ENCODE measurements at regions not wholly inside any gene's neighbourhood (a gene's known extent, or its start where the extent isn't known, plus 50 kb on each side); places are given as distances from the start of the nearest gene placed in this dataset.

- TF ChIP-seq, protein P1, sequence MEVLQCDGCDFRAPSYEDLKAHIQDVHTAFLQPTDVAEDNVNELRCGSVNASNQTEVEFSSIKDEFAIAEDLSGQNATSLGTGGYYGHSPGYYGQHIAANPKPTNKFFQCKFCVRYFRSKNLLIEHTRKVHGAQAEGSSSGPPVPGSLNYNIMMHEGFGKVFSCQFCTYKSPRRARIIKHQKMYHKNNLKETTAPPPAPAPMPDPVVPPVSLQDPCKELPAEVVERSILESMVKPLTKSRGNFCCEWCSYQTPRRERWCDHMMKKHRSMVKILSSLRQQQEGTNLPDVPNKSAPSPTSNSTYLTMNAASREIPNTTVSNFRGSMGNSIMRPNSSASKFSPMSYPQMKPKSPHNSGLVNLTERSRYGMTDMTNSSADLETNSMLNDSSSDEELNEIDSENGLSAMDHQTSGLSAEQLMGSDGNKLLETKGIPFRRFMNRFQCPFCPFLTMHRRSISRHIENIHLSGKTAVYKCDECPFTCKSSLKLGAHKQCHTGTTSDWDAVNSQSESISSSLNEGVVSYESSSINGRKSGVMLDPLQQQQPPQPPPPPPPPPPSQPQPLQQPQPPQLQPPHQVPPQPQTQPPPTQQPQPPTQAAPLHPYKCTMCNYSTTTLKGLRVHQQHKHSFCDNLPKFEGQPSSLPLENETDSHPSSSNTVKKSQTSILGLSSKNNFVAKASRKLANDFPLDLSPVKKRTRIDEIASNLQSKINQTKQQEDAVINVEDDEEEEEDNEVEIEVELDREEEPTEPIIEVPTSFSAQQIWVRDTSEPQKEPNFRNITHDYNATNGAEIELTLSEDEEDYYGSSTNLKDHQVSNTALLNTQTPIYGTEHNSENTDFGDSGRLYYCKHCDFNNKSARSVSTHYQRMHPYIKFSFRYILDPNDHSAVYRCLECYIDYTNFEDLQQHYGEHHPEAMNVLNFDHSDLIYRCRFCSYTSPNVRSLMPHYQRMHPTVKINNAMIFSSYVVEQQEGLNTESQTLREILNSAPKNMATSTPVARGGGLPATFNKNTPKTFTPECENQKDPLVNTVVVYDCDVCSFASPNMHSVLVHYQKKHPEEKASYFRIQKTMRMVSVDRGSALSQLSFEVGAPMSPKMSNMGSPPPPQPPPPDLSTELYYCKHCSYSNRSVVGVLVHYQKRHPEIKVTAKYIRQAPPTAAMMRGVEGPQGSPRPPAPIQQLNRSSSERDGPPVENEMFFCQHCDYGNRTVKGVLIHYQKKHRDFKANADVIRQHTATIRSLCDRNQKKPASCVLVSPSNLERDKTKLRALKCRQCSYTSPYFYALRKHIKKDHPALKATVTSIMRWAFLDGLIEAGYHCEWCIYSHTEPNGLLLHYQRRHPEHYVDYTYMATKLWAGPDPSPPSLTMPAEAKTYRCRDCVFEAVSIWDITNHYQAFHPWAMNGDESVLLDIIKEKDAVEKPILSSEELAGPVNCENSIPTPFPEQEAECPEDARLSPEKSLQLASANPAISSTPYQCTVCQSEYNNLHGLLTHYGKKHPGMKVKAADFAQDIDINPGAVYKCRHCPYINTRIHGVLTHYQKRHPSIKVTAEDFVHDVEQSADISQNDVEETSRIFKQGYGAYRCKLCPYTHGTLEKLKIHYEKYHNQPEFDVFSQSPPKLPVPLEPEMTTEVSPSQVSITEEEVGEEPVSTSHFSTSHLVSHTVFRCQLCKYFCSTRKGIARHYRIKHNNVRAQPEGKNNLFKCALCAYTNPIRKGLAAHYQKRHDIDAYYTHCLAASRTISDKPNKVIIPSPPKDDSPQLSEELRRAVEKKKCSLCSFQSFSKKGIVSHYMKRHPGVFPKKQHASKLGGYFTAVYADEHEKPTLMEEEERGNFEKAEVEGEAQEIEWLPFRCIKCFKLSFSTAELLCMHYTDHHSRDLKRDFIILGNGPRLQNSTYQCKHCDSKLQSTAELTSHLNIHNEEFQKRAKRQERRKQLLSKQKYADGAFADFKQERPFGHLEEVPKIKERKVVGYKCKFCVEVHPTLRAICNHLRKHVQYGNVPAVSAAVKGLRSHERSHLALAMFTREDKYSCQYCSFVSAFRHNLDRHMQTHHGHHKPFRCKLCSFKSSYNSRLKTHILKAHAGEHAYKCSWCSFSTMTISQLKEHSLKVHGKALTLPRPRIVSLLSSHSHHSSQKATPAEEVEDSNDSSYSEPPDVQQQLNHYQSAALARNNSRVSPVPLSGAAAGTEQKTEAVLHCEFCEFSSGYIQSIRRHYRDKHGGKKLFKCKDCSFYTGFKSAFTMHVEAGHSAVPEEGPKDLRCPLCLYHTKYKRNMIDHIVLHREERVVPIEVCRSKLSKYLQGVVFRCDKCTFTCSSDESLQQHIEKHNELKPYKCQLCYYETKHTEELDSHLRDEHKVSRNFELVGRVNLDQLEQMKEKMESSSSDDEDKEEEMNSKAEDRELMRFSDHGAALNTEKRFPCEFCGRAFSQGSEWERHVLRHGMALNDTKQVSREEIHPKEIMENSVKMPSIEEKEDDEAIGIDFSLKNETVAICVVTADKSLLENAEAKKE (CRISPR knock-in tag; IDR thresholded peaks at IDR 0.05) = no peak
- no peak for TF ChIP-seq ETS1 (IDR thresholded peaks at IDR 0.05)
- no peak for TF ChIP-seq EZH2phosphoT487 (IDR thresholded peaks at IDR 0.05; ENCODE audit: unreplicated experiment)
- no peak for TF ChIP-seq STAT1 (IDR thresholded peaks at IDR 0.05; ENCODE audit: unreplicated experiment)
- TF ChIP-seq POLR2AphosphoS5 (IDR thresholded peaks at IDR 0.05; ENCODE audit: low read depth) = no peak
- no peak for TF ChIP-seq CTCF (conservative IDR thresholded peaks at IDR 0.05; ENCODE audit: low read depth in 2 of 2)
Observed at GRCh38 chr16:73396556-73396955, 348.6 kb upstream of the ZFHX3 start (continued).

DNA sequence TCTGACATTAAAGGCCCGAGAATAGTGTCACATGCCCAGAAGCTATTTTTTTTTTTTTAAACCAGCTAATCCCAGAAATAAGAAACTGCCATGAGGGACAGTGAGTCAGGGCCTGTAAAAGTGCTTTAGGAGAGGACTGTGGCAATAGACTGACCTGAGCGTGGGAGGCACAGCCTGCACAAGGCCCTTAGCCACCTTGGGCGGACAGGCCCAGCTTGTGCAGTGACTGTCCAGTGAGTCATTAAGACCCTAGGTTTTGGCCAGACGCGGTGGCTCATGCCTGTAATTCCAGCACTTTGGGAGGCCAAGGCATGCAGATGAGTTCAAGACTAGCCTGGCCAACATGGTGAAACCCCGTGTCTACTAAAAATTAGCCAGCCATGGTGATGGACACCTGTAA lies 343.0 kb upstream of the ZFHX3 start:
- Mint-ChIP-seq H3K4me1 (no peaks in the 10 kb centered on the region), H3K36me3 (ENCODE audit: low read depth) (no peaks in the 10 kb centered on the region), H3K4me3 (no peak overlapping the region), H3K27ac (no peak overlapping the region), H3K9me3 (no peaks in the 10 kb centered on the region), H3K27me3 (ENCODE audit: insufficient read depth, low read depth, poor library complexity) (no peaks in the 10 kb centered on the region)
- DNase-seq (ENCODE audit: low spot score) (no peak), ATAC-seq (no peak)
- H3F3A ChIP-seq (replicated peaks; ENCODE audit: low read depth) = no peaks in the 10 kb centered on the region
- no peaks in the 10 kb centered on the region for H3K79me2 ChIP-seq (replicated peaks; ENCODE audit: insufficient read depth)
- H3K4me3 ChIP-seq = no peak overlapping the region
- no peak for TF ChIP-seq ZNF331 (CRISPR knock-in tag; IDR thresholded peaks at IDR 0.05; ENCODE audit: low read depth)
- no peak for TF ChIP-seq POLR2AphosphoS5 (IDR thresholded peaks at IDR 0.05; ENCODE audit: low read depth)
- TF ChIP-seq NANOG (IDR thresholded peaks at IDR 0.05; ENCODE audit: borderline replicate concordance) = no peak
- no peak for TF ChIP-seq CTCF (conservative IDR thresholded peaks at IDR 0.05; ENCODE audit: low read depth in 2 of 2)
- no peaks in the 10 kb centered on the region for H3K4me1 ChIP-seq (ENCODE audit: insufficient read depth)
- H3K36me3 ChIP-seq (ENCODE audit: insufficient read depth) = no peaks in the 10 kb centered on the region
- no peaks in the 10 kb centered on the region for H4K20me1 ChIP-seq (replicated peaks; ENCODE audit: insufficient read depth)
- H3K27ac ChIP-seq (ENCODE audit: low read depth) = no peak overlapping the region
- no peaks in the 10 kb centered on the region for H3K27me3 ChIP-seq (ENCODE audit: insufficient read depth)
- H2AFZ ChIP-seq = peak overlapping the region; percentile 76
- H3K4me2 ChIP-seq = no peak overlapping the region
- peaks cover 4% of the 10 kb centered on the region; the same call in 1 of the 2 replicates for H3K9me2 ChIP-seq (ENCODE audit: insufficient read depth)
